ENCODE measurements at regions not wholly inside any gene's neighbourhood (a gene's known extent, or its start where the extent isn't known, plus 50 kb on each side); places are given as distances from the start of the nearest gene placed in this dataset.

DNA sequence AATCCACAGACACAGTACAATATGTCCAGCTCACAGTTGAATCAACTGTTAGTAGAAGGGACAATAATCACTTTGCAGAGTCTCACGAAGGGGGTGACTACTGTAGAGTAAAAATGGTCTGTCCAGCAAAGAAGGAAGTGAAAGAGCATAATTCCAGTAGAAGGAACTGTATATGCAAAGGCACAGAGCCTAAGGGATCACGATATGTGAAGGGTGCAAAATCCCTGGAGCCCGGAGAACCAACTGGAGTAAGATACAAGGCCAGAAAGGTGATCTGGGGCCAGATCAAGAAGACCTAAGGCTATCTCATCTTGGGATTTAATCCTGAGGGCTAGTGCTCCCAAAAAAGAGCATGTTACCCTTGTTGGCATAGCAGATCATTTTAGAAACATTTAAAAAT, 192.7 kb upstream of the LDB2 start:
- TF ChIP-seq, protein P1, sequence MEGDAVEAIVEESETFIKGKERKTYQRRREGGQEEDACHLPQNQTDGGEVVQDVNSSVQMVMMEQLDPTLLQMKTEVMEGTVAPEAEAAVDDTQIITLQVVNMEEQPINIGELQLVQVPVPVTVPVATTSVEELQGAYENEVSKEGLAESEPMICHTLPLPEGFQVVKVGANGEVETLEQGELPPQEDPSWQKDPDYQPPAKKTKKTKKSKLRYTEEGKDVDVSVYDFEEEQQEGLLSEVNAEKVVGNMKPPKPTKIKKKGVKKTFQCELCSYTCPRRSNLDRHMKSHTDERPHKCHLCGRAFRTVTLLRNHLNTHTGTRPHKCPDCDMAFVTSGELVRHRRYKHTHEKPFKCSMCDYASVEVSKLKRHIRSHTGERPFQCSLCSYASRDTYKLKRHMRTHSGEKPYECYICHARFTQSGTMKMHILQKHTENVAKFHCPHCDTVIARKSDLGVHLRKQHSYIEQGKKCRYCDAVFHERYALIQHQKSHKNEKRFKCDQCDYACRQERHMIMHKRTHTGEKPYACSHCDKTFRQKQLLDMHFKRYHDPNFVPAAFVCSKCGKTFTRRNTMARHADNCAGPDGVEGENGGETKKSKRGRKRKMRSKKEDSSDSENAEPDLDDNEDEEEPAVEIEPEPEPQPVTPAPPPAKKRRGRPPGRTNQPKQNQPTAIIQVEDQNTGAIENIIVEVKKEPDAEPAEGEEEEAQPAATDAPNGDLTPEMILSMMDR (IDR thresholded peaks at IDR 0.05; ENCODE audit: low read depth, low read length): no peak

GRCh38 chr4:17090063-17090462, 191.6 kb upstream of the LDB2 start:
- TF ChIP-seq, protein P1 (IDR thresholded peaks at IDR 0.05; ENCODE audit: low read depth, low read length): no peak
- no peak overlapping the region for H3K4me3 ChIP-seq (ENCODE audit: low read depth, low read length)

More for the DNA sequence above, 192.7 kb upstream of the LDB2 start:
- H3K4me3 ChIP-seq (ENCODE audit: low read depth, low read length): no peak overlapping the region

DNA sequence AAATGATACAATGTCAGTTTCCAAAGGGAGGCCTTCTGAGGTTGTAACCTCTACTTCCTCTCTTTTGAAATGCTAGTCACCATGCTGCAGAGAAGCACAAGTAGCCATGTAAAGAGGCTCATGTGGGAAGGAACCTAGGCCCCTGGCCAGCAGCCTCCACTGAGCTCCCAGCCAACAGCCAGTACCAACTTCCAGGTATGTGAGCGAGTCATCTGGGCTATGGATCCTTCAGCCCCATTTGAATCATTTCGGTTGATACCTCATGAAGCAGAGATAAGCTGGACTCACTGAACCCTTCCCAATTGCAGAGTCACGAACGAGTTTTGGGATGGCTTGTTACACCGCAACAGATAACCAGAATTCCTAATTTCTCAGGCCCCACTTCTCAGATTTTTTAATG, 187.0 kb upstream of the LDB2 start:
- TF ChIP-seq, protein P1 (IDR thresholded peaks at IDR 0.05; ENCODE audit: low read depth, low read length): no peak
- no peak overlapping the region for H3K4me3 ChIP-seq (ENCODE audit: low read depth, low read length)

DNA sequence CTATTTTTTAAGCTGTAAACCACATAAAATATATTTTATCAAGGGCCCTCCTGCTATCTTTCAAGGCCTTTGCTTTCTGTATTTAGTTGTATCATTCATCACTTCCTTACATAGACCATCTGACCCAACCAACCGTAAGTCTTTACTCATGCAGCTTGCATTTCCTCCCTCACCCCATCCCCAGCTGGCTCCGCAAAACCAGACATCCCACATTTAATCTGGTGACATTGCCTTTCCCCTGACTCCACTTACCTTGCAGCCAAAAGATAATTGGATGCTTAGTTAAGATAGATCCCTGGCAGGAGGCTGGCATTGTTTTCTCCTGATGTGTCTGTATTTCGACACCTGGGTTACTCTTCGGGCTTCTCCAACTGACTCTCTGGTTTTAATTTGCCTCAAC, 183.7 kb upstream of the LDB2 start:
- TF ChIP-seq, protein P1 (IDR thresholded peaks at IDR 0.05; ENCODE audit: low read depth, low read length): no peak

DNA sequence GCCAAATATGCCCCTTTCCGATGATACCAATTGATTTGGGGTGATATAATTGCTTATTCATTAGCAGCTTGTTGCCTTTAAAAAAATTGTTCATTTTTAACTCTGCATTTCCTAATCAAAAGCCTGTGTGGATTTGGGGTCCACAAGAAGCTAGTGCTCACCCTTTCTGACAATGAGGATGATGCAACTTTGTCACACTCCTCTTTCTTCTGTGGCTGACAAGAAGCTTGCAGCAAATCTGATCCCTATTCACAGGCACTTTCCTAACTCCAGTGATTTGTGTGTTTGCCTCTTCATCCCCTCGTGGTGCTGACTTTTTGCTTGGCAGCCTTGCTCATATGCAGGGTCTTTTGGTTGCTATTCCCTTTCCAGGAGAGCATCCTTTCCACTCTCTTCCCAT, 182.7 kb upstream of the LDB2 start:
- TF ChIP-seq, protein P1 (IDR thresholded peaks at IDR 0.05; ENCODE audit: low read depth, low read length): no peak
- no peak overlapping the region for H3K4me3 ChIP-seq (ENCODE audit: low read depth, low read length)

More for the DNA sequence above, 183.7 kb upstream of the LDB2 start:
- no peak overlapping the region for H3K4me3 ChIP-seq (ENCODE audit: low read depth, low read length)

GRCh38 chr4:17077105-17077504, 178.7 kb upstream of the LDB2 start:
- no peak overlapping the region for H3K4me3 ChIP-seq (ENCODE audit: low read depth, low read length)
- TF ChIP-seq, protein P1 (IDR thresholded peaks at IDR 0.05; ENCODE audit: low read depth, low read length): no peak

GRCh38 chr4:17072483-17072882, 174.0 kb upstream of the LDB2 start:
- TF ChIP-seq, protein P1 (IDR thresholded peaks at IDR 0.05; ENCODE audit: low read depth, low read length): no peak

More at GRCh38 chr4:17072483-17072882, 174.0 kb upstream of the LDB2 start:
- no peak overlapping the region for H3K4me3 ChIP-seq (ENCODE audit: low read depth, low read length)

Data from WI38 (cell line).